Kidney (tissue), 13 donors: ENCODE measurements at regions not wholly inside any gene's neighbourhood (a gene's known extent, or its start where the extent isn't known, plus 50 kb on each side); places are given as distances from the start of the nearest gene placed in this dataset.

ENCODE experiments used
- DNase-seq, 5 donors: peaks; one replicate each; pipeline ENCODE4 v3.0.0-alpha.2; 2013 to 2020
- FAIRE-seq: peaks from 2 replicates; lab custom pipeline; 2012; peaks lifted over from hg19 to GRCh38; lab: Jason Lieb, UNC
- H3K27ac ChIP-seq, 2 donors: one replicate each; pipeline ENCODE4 v1.7.0; 2013; ENCODE audit warnings: low read depth in 2 of 2, low read length in 2 of 2, inconsistent platforms in 1 of 2
- H3K27me3 ChIP-seq: one replicate; pipeline ENCODE4 v1.7.1; 2013; ENCODE audit warnings: low read length, inconsistent platforms; ENCODE audit not compliant: control insufficient read depth, insufficient read depth
- H3K36me3 ChIP-seq, 3 donors: one replicate each; pipeline versions ENCODE4 v1.7.0 to v1.7.1; 2013; ENCODE audit warnings: low read length in 3 of 3, control low read depth in 1 of 3, inconsistent platforms in 1 of 3; ENCODE audit not compliant: insufficient read depth in 3 of 3, control insufficient read depth in 2 of 3
- H3K4me1 ChIP-seq, 3 donors: one replicate each; pipeline versions ENCODE4 v1.7.0 to v1.7.1; 2013; ENCODE audit warnings: low read length in 3 of 3, inconsistent platforms in 1 of 3, low read depth in 1 of 3; ENCODE audit not compliant: control insufficient read depth in 2 of 3, insufficient read depth in 2 of 3
- H3K4me3 ChIP-seq, 3 donors: one replicate each; pipeline versions ENCODE4 v1.7.0 to v1.8.1; 2013; ENCODE audit warnings: low read length in 3 of 3, control low read depth in 1 of 3, inconsistent platforms in 1 of 3
- H3K9ac ChIP-seq, 3 donors: one replicate each; pipeline versions ENCODE4 v1.7.0 to v1.7.1; 2013; ENCODE audit warnings: low read length in 3 of 3, control low read depth in 1 of 3, inconsistent platforms in 1 of 3
- H3K9me3 ChIP-seq, 3 donors: one replicate each; pipeline versions ENCODE4 v1.7.0 to v1.7.1; 2013; ENCODE audit warnings: low read length in 3 of 3, control low read depth in 1 of 3, inconsistent platforms in 1 of 3; ENCODE audit not compliant: control insufficient read depth in 2 of 3, insufficient read depth in 1 of 3
- CTCF ChIP-seq: IDR thresholded peaks from 3 replicates; pipeline ENCODE4 v1.5.1; 2012; ENCODE audit warnings: mild to moderate bottlenecking, moderate library complexity, borderline replicate concordance; ENCODE audit not compliant: insufficient read depth; ENCODE audit errors: extremely low read depth
- intact Hi-C: fragments of 100-400 bp; cut with DNase I; formaldehyde crosslinking; loops from one replicate; pipeline ENCODE4 v1.11.1; 2022
- donor health status: control.
- donor health status: control.
- donor health status: control.
- donor health status: control.
- donor health status: control.
- donor health status: DM: yes; HTN: yes; CAD: no.
- donor health status: Normal renal cell carcinoma (clear cell type).

GRCh38 chr4:105059337-105059736, 87.3 kb upstream of the TET2 start:
- Histone ChIP-seq H3K9me3 (no peaks in the 10 kb centered on the region), H3K36me3 (no peaks in the 10 kb centered on the region), H3K9ac (no peak overlapping the region), H3K27ac (no peak overlapping the region), H3K4me3 (no peak overlapping the region), H3K27me3 (no peaks in the 10 kb centered on the region), H3K4me1 (no peaks in the 10 kb centered on the region)
- intact Hi-C loops = no loop called here
- no peak for DNase-seq
- no peak for TF ChIP-seq CTCF
- no peak for FAIRE-seq

DNA sequence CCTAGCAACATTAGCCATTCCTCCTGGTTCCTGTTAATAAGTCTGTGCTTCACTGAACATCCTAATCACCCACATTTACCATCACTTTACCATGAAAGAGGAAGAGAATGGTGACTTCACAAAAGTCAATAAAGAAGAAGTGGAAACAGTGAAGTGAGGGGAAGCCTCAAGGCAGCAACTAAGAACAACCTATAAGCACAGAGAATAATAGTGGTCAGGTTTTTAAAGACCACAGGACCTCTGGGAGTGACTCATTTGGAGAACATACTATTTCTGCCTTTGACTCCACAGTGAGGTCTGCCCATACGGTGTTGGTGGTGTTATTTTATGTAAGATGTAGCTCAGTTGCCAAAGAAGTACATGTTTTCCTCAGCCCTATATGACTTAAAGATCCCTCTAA, 86.0 kb upstream of the TET2 start:
- TF ChIP-seq CTCF = no peak
- DNase-seq (no peak), FAIRE-seq (no peak)
- Histone ChIP-seq H3K27me3 (no peaks in the 10 kb centered on the region), H3K36me3 (no peaks in the 10 kb centered on the region), H3K4me1 (no peaks in the 10 kb centered on the region), H3K9ac (no peak overlapping the region), H3K4me3 (no peak overlapping the region), H3K9me3 (no peaks in the 10 kb centered on the region), H3K27ac (no peak overlapping the region)
- intact Hi-C loops = no loop called here

DNA sequence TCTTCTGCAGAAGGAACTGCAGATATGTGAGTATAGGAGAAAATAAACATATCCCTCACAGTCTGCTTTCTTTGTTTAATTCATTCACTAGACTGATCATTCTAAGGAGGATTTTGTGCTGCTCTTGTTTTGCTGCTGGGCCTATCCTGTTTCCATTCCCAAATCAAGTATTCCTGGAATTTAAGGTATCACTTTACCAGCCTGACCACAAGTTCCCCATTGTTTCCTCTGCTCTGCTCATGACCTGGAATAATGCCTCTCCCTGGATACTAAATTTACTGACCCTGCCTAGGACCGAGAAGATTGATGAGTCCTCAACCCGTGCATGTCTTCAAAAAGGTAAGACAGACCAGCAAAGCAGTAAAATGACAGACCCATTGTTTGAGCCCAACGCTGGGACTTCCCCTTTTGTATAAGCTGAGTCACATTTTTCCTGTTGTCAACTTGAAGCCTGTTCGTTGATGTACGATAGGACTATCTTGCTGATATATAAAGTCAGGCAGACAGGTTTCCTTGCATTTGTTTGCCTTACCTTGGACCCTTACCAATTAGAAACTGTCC, 85.5 kb upstream of the TET2 start:
- Histone ChIP-seq H3K36me3 (no peaks in the 10 kb centered on the region), H3K4me1 (no peaks in the 10 kb centered on the region), H3K9me3 (no peaks in the 10 kb centered on the region), H3K27ac (no peak overlapping the region), H3K27me3 (no peaks in the 10 kb centered on the region), H3K9ac (no peak overlapping the region), H3K4me3 (no peak overlapping the region)
- DNase-seq (peak in 4 of 5 donors; percentile 25 to 67 (median 42)), FAIRE-seq (no peak)
- no peak for TF ChIP-seq CTCF
- intact Hi-C loops = no loop called here

- intact Hi-C loops = no loop called here
- no peaks in the 10 kb centered on the region for H3K27me3 ChIP-seq
- no peaks in the 10 kb centered on the region for H3K4me1 ChIP-seq
- no peak for FAIRE-seq
- no peak overlapping the region for H3K4me3 ChIP-seq
- H3K9ac ChIP-seq = no peak overlapping the region
- no peaks in the 10 kb centered on the region for H3K9me3 ChIP-seq
- no peak overlapping the region for H3K27ac ChIP-seq
- no peak for DNase-seq
- TF ChIP-seq CTCF = no peak
- H3K36me3 ChIP-seq = no peaks in the 10 kb centered on the region
Observed at GRCh38 chr4:105061731-105062130, 84.9 kb upstream of the TET2 start.
